SK-N-DZ (cell line): ENCODE measurements at regions not wholly inside any gene's neighbourhood (a gene's known extent, or its start where the extent isn't known, plus 50 kb on each side); places are given as distances from the start of the nearest gene placed in this dataset.

Experiments
- DNase-seq: peaks from one replicate; pipeline ENCODE4 v3.0.0-alpha.2; 2015; ENCODE audit warnings: low spot score

- no peak for DNase-seq
Observed at GRCh38 chr18:10275486-10275885, 178.9 kb upstream of the APCDD1 start.

- DNase-seq: no peak
Observed at GRCh38 chr18:10278265-10278664, 176.2 kb upstream of the APCDD1 start.

- DNase-seq: no peak
Observed at GRCh38 chr18:10279471-10279870, 175.0 kb upstream of the APCDD1 start.

- DNase-seq: no peak
Observed at GRCh38 chr18:10279905-10280644, 174.4 kb upstream of the APCDD1 start.

GRCh38 chr18:10284540-10285282, 169.7 kb upstream of the APCDD1 start:
- no peak for DNase-seq

GRCh38 chr18:10285283-10285640, 169.2 kb upstream of the APCDD1 start:
- no peak for DNase-seq

GRCh38 chr18:10286580-10287150, 167.8 kb upstream of the APCDD1 start:
- no peak for DNase-seq

- no peak for DNase-seq
Observed at GRCh38 chr18:10289251-10289650, 165.2 kb upstream of the APCDD1 start.

- no peak for DNase-seq
Observed at GRCh38 chr18:10289951-10290637, 164.3 kb upstream of the APCDD1 start.

GRCh38 chr18:10290638-10291235, 163.7 kb upstream of the APCDD1 start:
- DNase-seq: no peak

GRCh38 chr18:10291568-10291981, 162.9 kb upstream of the APCDD1 start:
- DNase-seq: no peak

- DNase-seq: no peak
Observed at GRCh38 chr18:10293966-10294365, 160.5 kb upstream of the APCDD1 start.

- DNase-seq: no peak
Observed at GRCh38 chr18:10295751-10296150, 158.7 kb upstream of the APCDD1 start.

GRCh38 chr18:10296491-10296890, 157.9 kb upstream of the APCDD1 start:
- no peak for DNase-seq

- DNase-seq: no peak
Observed at GRCh38 chr18:10297086-10297485, 157.3 kb upstream of the APCDD1 start.

GRCh38 chr18:10298346-10298745, 156.1 kb upstream of the APCDD1 start:
- DNase-seq: no peak

GRCh38 chr18:10299643-10300042, 154.8 kb upstream of the APCDD1 start:
- no peak for DNase-seq

GRCh38 chr18:10300739-10301138, 153.7 kb upstream of the APCDD1 start:
- DNase-seq: no peak

GRCh38 chr18:10301831-10302483, 152.5 kb upstream of the APCDD1 start:
- no peak for DNase-seq

- no peak for DNase-seq
Observed at GRCh38 chr18:10303171-10303570, 151.3 kb upstream of the APCDD1 start.

GRCh38 chr18:10304853-10305252, 149.6 kb upstream of the APCDD1 start:
- DNase-seq: no peak
